ENCODE measurements at regions not wholly inside any gene's neighbourhood (a gene's known extent, or its start where the extent isn't known, plus 50 kb on each side); places are given as distances from the start of the nearest gene placed in this dataset.

- H3K79me2 ChIP-seq (ENCODE audit: insufficient read depth, low read length) = no peaks in the 10 kb centered on the region
- TF ChIP-seq, protein P1, sequence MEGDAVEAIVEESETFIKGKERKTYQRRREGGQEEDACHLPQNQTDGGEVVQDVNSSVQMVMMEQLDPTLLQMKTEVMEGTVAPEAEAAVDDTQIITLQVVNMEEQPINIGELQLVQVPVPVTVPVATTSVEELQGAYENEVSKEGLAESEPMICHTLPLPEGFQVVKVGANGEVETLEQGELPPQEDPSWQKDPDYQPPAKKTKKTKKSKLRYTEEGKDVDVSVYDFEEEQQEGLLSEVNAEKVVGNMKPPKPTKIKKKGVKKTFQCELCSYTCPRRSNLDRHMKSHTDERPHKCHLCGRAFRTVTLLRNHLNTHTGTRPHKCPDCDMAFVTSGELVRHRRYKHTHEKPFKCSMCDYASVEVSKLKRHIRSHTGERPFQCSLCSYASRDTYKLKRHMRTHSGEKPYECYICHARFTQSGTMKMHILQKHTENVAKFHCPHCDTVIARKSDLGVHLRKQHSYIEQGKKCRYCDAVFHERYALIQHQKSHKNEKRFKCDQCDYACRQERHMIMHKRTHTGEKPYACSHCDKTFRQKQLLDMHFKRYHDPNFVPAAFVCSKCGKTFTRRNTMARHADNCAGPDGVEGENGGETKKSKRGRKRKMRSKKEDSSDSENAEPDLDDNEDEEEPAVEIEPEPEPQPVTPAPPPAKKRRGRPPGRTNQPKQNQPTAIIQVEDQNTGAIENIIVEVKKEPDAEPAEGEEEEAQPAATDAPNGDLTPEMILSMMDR (conservative IDR thresholded peaks at IDR 0.05) = no peak
- no peak overlapping the region for H3K56ac ChIP-seq (ENCODE audit: insufficient read length, low read depth, low read length)
- H3K18ac ChIP-seq (ENCODE audit: insufficient read length, low read depth, low read length) = no peak overlapping the region
- H2BK5ac ChIP-seq (ENCODE audit: insufficient read length, low read length) = no peak overlapping the region
- H3K4me2 ChIP-seq (ENCODE audit: insufficient read depth, insufficient read length, low read length) = no peak overlapping the region
- Mint-ChIP-seq H3K4me3 (no peak overlapping the region), H3K9me3 (no peaks in the 10 kb centered on the region; a peak in 1 of 5 replicates), H3K4me1 (peaks cover 8 to 19% of the 10 kb centered on the region in 2 experiments), H3K36me3 (ENCODE audit: insufficient read depth in 1 of 3, low read depth in 3 of 3) (no peaks in the 10 kb centered on the region), H3K27ac (no peak overlapping the region), H3K27me3 (ENCODE audit: low read depth) (no peaks in the 10 kb centered on the region; the same call in 1 of the 2 replicates)
- no peaks in the 10 kb centered on the region for H3K23me2 ChIP-seq (ENCODE audit: insufficient read length, low read depth, low read length, poor library complexity, severe bottlenecking)
- DNase-seq = no peak
- H3K27ac ChIP-seq (ENCODE audit: insufficient read length, low read depth, low read length) = no peak overlapping the region
- no peak overlapping the region for H3K4ac ChIP-seq (ENCODE audit: low read depth, low read length)
- no peak overlapping the region for H3T11ph ChIP-seq (ENCODE audit: low read length)
- H3K79me1 ChIP-seq (ENCODE audit: insufficient read depth, low read depth, low read length, poor library complexity, severe bottlenecking) = no peaks in the 10 kb centered on the region
- H3K9ac ChIP-seq (ENCODE audit: extremely low read depth, insufficient read length, low read length) = no peak overlapping the region
- no peaks in the 10 kb centered on the region for H4K20me1 ChIP-seq (ENCODE audit: control insufficient read depth, insufficient read depth, insufficient read length)
- no peak overlapping the region for H3K23ac ChIP-seq (ENCODE audit: insufficient read length, low read depth, low read length)
- H3K4me1 ChIP-seq (ENCODE audit: insufficient read depth, low read length) = no peaks in the 10 kb centered on the region
- no peak overlapping the region for H2BK12ac ChIP-seq (ENCODE audit: insufficient read length, low read depth, low read length)
- no peak overlapping the region for H2BK15ac ChIP-seq (ENCODE audit: low read depth, low read length)
- no peaks in the 10 kb centered on the region for H3K9me3 ChIP-seq (ENCODE audit: control insufficient read depth, low read depth, low read length)
- H2BK20ac ChIP-seq (ENCODE audit: low read depth, low read length, poor library complexity, severe bottlenecking) = no peak overlapping the region
- H3K14ac ChIP-seq (ENCODE audit: insufficient read depth, low read length) = no peak overlapping the region
- no peak overlapping the region for H2BK120ac ChIP-seq (ENCODE audit: low read depth, low read length, poor library complexity, severe bottlenecking)
- no peak overlapping the region for H2AFZ ChIP-seq (ENCODE audit: low read length)
- no peak overlapping the region for H4K91ac ChIP-seq (ENCODE audit: insufficient read length, low read depth, low read length)
- no peak overlapping the region for H4K5ac ChIP-seq (ENCODE audit: insufficient read length, low read depth, low read length)
- no CpG with 5 or more reads among the region's 10 CpGs for WGBS (ENCODE audit: extremely low coverage, insufficient read length, low lambda C conversion rate)
- H3K27me3 ChIP-seq (ENCODE audit: insufficient read depth, low read length) = no peaks in the 10 kb centered on the region
- no peak overlapping the region for H2AK5ac ChIP-seq (ENCODE audit: insufficient read length, low read length)
- H4K8ac ChIP-seq (replicated peaks; ENCODE audit: insufficient read length, low read depth, low read length) = no peak overlapping the region
These were observed 256.2 kb downstream of the PARN start for GRCh38 chr16:14373896-14374295.

All from H9 (cell line).